HCT116 (cell line): ENCODE measurements at regions not wholly inside any gene's neighbourhood (a gene's known extent, or its start where the extent isn't known, plus 50 kb on each side); places are given as distances from the start of the nearest gene placed in this dataset.

ENCODE experiments used
- CBX3 ChIP-seq: IDR thresholded peaks from 2 replicates; pipeline ENCODE4 v1.6.1; 2012; ENCODE audit warnings: low read depth
- CEBPB ChIP-seq: IDR thresholded peaks from 2 replicates; pipeline ENCODE4 v1.6.1; 2012; ENCODE audit warnings: low read depth
- EGR1 ChIP-seq: IDR thresholded peaks from 2 replicates; pipeline ENCODE4 v1.6.1; 2012; ENCODE audit warnings: low read depth
- EZH2 ChIP-seq: fragments of 200-600 bp; sonication (generic); IDR thresholded peaks from 2 replicates; pipeline ENCODE4 v1.6.1; 2017; ENCODE audit warnings: antibody characterized with exemption, mixed run types
- FOSL1 ChIP-seq: IDR thresholded peaks from 2 replicates; pipeline ENCODE4 v1.6.1; 2012; ENCODE audit warnings: low read depth
- JUND ChIP-seq: IDR thresholded peaks from 2 replicates; pipeline ENCODE4 v1.6.1; 2012
- POLR2A ChIP-seq: IDR thresholded peaks from 2 replicates; pipeline ENCODE4 v1.7.0; 2011; ENCODE audit warnings: borderline replicate concordance; ENCODE audit not compliant: insufficient read depth, insufficient read length; ENCODE audit errors: extremely low read depth
- POLR2AphosphoS5 ChIP-seq: IDR thresholded peaks from 2 replicates; pipeline ENCODE4 v1.6.1; 2011; ENCODE audit warnings: mild to moderate bottlenecking, low read depth, low read length, moderate library complexity
- SIN3A ChIP-seq: IDR thresholded peaks from 2 replicates; pipeline ENCODE4 v1.6.1; 2012; ENCODE audit warnings: low read depth
- SP1 ChIP-seq: IDR thresholded peaks from 2 replicates; pipeline ENCODE4 v1.6.1; 2012; ENCODE audit warnings: low read depth
- TF ChIP-seq, protein P1 (sequence below), 3 experiments: fragments of 200-600 bp in 1 of 3; sonication (generic) in 1 of 3; IDR thresholded peaks in 2 of 3; conservative IDR thresholded peaks in 1 of 3; 2 replicates each; pipeline ENCODE4 v1.5.1; 2012 to 2017; ENCODE audit warnings: low read depth in 2 of 3, low read length in 2 of 3, antibody characterized with exemption in 1 of 3, borderline replicate concordance in 1 of 3, control low read depth in 1 of 3, mild to moderate bottlenecking in 1 of 3, mixed read lengths in 1 of 3, mixed run types in 1 of 3, moderate library complexity in 1 of 3; ENCODE audit not compliant: insufficient read depth in 1 of 3
- TF ChIP-seq, protein P2 (sequence below): IDR thresholded peaks from 2 replicates; pipeline ENCODE4 v1.6.1; 2012
- TF ChIP-seq, protein P3 (sequence below): IDR thresholded peaks from 2 replicates; pipeline ENCODE4 v1.6.1; 2012; ENCODE audit warnings: low read depth
- TF ChIP-seq, protein P4 (sequence below): IDR thresholded peaks from 2 replicates; pipeline ENCODE4 v1.6.1; 2012

DNA sequence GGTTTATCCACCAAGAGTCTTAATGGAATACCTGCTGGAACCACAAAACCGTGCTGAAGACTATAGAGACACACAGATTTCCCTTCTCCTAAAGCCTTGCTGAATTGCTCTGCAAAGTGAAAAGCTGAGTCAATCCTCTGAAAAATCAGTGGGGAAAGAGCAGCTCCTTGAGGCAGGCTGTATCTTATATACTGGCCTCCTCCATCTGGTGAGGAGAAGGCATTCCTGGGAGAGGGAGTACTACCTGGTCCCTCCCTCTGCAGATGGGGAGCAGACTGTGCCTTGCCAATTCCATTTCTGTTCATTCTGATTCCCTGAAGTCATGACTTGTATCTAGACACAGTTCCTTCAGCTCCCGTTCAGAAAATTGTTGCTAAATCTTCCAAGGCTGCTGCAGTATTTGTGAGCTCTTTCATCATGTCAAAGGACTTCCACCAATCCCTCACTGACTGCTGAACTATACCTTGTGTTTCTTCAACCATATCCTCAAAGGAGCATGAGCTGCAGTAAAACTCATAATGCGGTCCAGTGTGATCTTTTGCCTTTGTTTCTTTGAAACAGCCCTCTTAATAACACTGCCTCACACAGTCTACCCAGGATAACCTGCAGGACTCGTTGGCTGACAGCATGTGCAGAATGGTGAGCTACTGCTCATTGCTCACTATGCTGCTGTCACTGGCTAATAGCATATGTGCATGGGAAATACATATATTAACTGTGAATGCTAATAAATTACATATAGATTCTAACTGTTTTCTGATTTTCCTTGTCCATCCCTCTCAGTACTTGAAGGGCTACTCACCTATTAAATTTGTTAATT is 84.5 kb downstream of the FOXD1 start:
- TF ChIP-seq POLR2A (no peak), EGR1 (no peak), EZH2 (no peak), CEBPB (no peak), JUND (no peak), POLR2AphosphoS5 (no peak), CBX3 (no peak), SIN3A (no peak), SP1 (no peak), FOSL1 (no peak)
- TF ChIP-seq, protein P1, sequence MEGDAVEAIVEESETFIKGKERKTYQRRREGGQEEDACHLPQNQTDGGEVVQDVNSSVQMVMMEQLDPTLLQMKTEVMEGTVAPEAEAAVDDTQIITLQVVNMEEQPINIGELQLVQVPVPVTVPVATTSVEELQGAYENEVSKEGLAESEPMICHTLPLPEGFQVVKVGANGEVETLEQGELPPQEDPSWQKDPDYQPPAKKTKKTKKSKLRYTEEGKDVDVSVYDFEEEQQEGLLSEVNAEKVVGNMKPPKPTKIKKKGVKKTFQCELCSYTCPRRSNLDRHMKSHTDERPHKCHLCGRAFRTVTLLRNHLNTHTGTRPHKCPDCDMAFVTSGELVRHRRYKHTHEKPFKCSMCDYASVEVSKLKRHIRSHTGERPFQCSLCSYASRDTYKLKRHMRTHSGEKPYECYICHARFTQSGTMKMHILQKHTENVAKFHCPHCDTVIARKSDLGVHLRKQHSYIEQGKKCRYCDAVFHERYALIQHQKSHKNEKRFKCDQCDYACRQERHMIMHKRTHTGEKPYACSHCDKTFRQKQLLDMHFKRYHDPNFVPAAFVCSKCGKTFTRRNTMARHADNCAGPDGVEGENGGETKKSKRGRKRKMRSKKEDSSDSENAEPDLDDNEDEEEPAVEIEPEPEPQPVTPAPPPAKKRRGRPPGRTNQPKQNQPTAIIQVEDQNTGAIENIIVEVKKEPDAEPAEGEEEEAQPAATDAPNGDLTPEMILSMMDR (IDR thresholded peaks at IDR 0.05 in 2 of 3, conservative IDR thresholded peaks at IDR 0.05 in 1 of 3; ENCODE audit: borderline replicate concordance in 1 of 3, insufficient read depth in 1 of 3, low read depth in 2 of 3, low read length in 2 of 3), result no peak
- TF ChIP-seq, protein P2, sequence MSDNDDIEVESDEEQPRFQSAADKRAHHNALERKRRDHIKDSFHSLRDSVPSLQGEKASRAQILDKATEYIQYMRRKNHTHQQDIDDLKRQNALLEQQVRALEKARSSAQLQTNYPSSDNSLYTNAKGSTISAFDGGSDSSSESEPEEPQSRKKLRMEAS, result no peak
- TF ChIP-seq, protein P3, sequence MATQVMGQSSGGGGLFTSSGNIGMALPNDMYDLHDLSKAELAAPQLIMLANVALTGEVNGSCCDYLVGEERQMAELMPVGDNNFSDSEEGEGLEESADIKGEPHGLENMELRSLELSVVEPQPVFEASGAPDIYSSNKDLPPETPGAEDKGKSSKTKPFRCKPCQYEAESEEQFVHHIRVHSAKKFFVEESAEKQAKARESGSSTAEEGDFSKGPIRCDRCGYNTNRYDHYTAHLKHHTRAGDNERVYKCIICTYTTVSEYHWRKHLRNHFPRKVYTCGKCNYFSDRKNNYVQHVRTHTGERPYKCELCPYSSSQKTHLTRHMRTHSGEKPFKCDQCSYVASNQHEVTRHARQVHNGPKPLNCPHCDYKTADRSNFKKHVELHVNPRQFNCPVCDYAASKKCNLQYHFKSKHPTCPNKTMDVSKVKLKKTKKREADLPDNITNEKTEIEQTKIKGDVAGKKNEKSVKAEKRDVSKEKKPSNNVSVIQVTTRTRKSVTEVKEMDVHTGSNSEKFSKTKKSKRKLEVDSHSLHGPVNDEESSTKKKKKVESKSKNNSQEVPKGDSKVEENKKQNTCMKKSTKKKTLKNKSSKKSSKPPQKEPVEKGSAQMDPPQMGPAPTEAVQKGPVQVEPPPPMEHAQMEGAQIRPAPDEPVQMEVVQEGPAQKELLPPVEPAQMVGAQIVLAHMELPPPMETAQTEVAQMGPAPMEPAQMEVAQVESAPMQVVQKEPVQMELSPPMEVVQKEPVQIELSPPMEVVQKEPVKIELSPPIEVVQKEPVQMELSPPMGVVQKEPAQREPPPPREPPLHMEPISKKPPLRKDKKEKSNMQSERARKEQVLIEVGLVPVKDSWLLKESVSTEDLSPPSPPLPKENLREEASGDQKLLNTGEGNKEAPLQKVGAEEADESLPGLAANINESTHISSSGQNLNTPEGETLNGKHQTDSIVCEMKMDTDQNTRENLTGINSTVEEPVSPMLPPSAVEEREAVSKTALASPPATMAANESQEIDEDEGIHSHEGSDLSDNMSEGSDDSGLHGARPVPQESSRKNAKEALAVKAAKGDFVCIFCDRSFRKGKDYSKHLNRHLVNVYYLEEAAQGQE, result no peak
- TF ChIP-seq, protein P4, sequence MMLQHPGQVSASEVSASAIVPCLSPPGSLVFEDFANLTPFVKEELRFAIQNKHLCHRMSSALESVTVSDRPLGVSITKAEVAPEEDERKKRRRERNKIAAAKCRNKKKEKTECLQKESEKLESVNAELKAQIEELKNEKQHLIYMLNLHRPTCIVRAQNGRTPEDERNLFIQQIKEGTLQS, result no peak
